K562 (cell line): ENCODE measurements at regions not wholly inside any gene's neighbourhood (a gene's known extent, or its start where the extent isn't known, plus 50 kb on each side); places are given as distances from the start of the nearest gene placed in this dataset.

ENCODE experiments used
- ATAC-seq: fragments of 200-7000 bp; cut with Tn5 transposase; 3 replicates; pipeline ENCODE4 v1.9.1; 2020; ENCODE audit warnings: moderate library complexity
- BruUV-seq: library from RNA; stranded (reverse); fragments of 400-500 nt; replicated peaks from 2 replicates; lab custom pipeline; 2021; lab: Mats Ljungman, UMichigan
- CTCF ChIA-PET: fragments of 300-600 bp; formaldehyde crosslinking; extraction: SDS; loops from one replicate; lab custom pipeline; 2021; ENCODE audit warnings: low intra/inter-chr PET ratio; lab: Yijun Ruan, JAX
- POLR2A ChIA-PET: fragments of 300-600, 350-650 bp; sonication (Branson Sonifier 250); formaldehyde crosslinking; extraction: SDS; loops from one replicate; lab custom pipeline; 2021; ENCODE audit warnings: antibody characterized with exemption, inconsistent platforms; lab: Yijun Ruan, JAX
- DNase-seq, 4 experiments: peaks; one replicate each; pipeline versions ENCODE4 v3.0.0 to v3.0.0-alpha.2; 2011 to 2018; ENCODE audit warnings: low spot score in 3 of 4, mixed read lengths in 3 of 4; ENCODE audit errors: extremely low read depth in 1 of 4
- FAIRE-seq: peaks from 2 replicates; lab custom pipeline; 2011; peaks lifted over from hg19 to GRCh38; lab: Jason Lieb, UNC
- H2AFZ ChIP-seq: 2 replicates; pipeline ENCODE4 v1.6.0; 2011; ENCODE audit warnings: low read depth, low read length, control low read depth, inconsistent platforms
- H3K27ac ChIP-seq: fragments of 200-600 bp; 3 replicates; pipeline ENCODE4 v1.8.0; 2011; ENCODE audit warnings: low read depth, mild to moderate bottlenecking, control low read depth, inconsistent platforms, low read length, moderate library complexity, mixed read lengths; ENCODE audit errors: extremely low read depth
- H3K27me3 ChIP-seq, 2 experiments: fragments of 300-600 bp in 1 of 2; 2 replicates in 1 of 2; 3 replicates in 1 of 2; pipeline versions ENCODE4 v1.6.0 to v1.8.0; 2011; ENCODE audit warnings: inconsistent platforms in 2 of 2, low read length in 2 of 2, mild to moderate bottlenecking in 1 of 2, mixed read lengths in 1 of 2, moderate library complexity in 1 of 2; ENCODE audit not compliant: control insufficient read depth in 2 of 2, insufficient read depth in 2 of 2
- H3K36me3 ChIP-seq: fragments of 300-600 bp; 3 replicates; pipeline ENCODE4 v1.8.0; 2011; ENCODE audit warnings: mild to moderate bottlenecking, low read length, inconsistent platforms; ENCODE audit not compliant: control insufficient read depth, insufficient read depth
- H3K4me1 ChIP-seq, 2 experiments: fragments of 200-600 bp in 1 of 2; replicated peaks in 1 of 2; 2 replicates in 1 of 2; 3 replicates in 1 of 2; pipeline versions ENCODE4 v1.5.1 to v1.8.0; 2011; ENCODE audit warnings: inconsistent platforms in 2 of 2, low read length in 2 of 2, mild to moderate bottlenecking in 1 of 2, mixed read lengths in 1 of 2, moderate library complexity in 1 of 2; ENCODE audit not compliant: control insufficient read depth in 2 of 2, insufficient read depth in 2 of 2
- H3K4me2 ChIP-seq: 2 replicates; pipeline ENCODE4 v1.6.1; 2011; ENCODE audit warnings: low read length, control low read depth, inconsistent platforms, mixed read lengths; ENCODE audit not compliant: insufficient read depth
- H3K4me3 ChIP-seq: fragments of 200-600 bp; sonication (generic), shearing (Covaris generic); 2 replicates; pipeline ENCODE4 v1.5.1; 2016; ENCODE audit warnings: control low read depth, inconsistent platforms
- H3K79me2 ChIP-seq: fragments of 200-600 bp; 3 replicates; pipeline ENCODE4 v1.8.0; 2011; ENCODE audit warnings: low read length, inconsistent platforms; ENCODE audit not compliant: control insufficient read depth, insufficient read depth
- H3K9ac ChIP-seq, 2 experiments: 2 replicates each; pipeline versions ENCODE4 v1.6.0 to v1.6.1; 2011; ENCODE audit warnings: low read depth in 2 of 2, low read length in 2 of 2, control low read depth in 1 of 2, inconsistent platforms in 1 of 2, mild to moderate bottlenecking in 1 of 2, mixed read lengths in 1 of 2; ENCODE audit not compliant: insufficient read depth in 1 of 2
- H3K9me1 ChIP-seq: one replicate; pipeline ENCODE4 v1.6.0; 2011; ENCODE audit warnings: inconsistent platforms, mild to moderate bottlenecking, low read length, moderate library complexity; ENCODE audit not compliant: control insufficient read depth, insufficient read depth
- H3K9me3 ChIP-seq: replicated peaks from 2 replicates; pipeline ENCODE4 v1.5.1; 2011; ENCODE audit warnings: low read depth, low read length, inconsistent platforms; ENCODE audit not compliant: control insufficient read depth, insufficient read depth
- H4K20me1 ChIP-seq: replicated peaks from 2 replicates; pipeline ENCODE4 v1.6.1; 2011; ENCODE audit warnings: low read length, inconsistent platforms, mixed read lengths; ENCODE audit not compliant: control insufficient read depth, insufficient read depth
- CREB1 ChIP-seq, 2 experiments: sonication (generic) in 1 of 2; formaldehyde crosslinking in 1 of 2; IDR thresholded peaks; 2 replicates each; pipeline versions ENCODE4 v1.6.1 to v1.8.0; 2012 to 2022; ENCODE audit warnings: inconsistent platforms in 1 of 2, mild to moderate bottlenecking in 1 of 2, missing genetic modification reagents in 1 of 2, moderate library complexity in 1 of 2
- HDAC8 ChIP-seq: fragments of 450-650 bp; IDR thresholded peaks from 2 replicates; pipeline ENCODE4 v1.6.1; 2016; ENCODE audit warnings: mild to moderate bottlenecking, missing genetic modification characterization, moderate library complexity, missing compliant biosample characterization
- MED1 ChIP-seq: sonication (generic); formaldehyde crosslinking; IDR thresholded peaks from 2 replicates; pipeline ENCODE4 v1.8.1; 2023; ENCODE audit warnings: missing genetic modification reagents, borderline replicate concordance
- NFE2L1 ChIP-seq: fragments of 450-650 bp; IDR thresholded peaks from 2 replicates; pipeline ENCODE4 v1.6.1; 2016; ENCODE audit warnings: missing genetic modification characterization, low read depth, mild to moderate bottlenecking, missing compliant biosample characterization, moderate library complexity, borderline replicate concordance
- SAP30 ChIP-seq: fragments of 200-600 bp; sonication (generic); IDR thresholded peaks from 2 replicates; pipeline ENCODE4 v1.6.1; 2012; ENCODE audit warnings: borderline replicate concordance, low read depth, mild to moderate bottlenecking, moderate library complexity, low read length, control low read depth, inconsistent platforms; ENCODE audit not compliant: insufficient read depth, poor library complexity, severe bottlenecking
- STAT5A ChIP-seq: IDR thresholded peaks from 2 replicates; pipeline ENCODE4 v1.6.1; 2012; ENCODE audit warnings: low read length, inconsistent platforms, borderline replicate concordance
- ZEB2 ChIP-seq: fragments of 450-650 bp; IDR thresholded peaks from 2 replicates; pipeline ENCODE4 v1.6.1; 2016
- ZKSCAN3 ChIP-seq: fragments of 250-450 bp; sonication (Bioruptor Pico); IDR thresholded peaks from 2 replicates; pipeline ENCODE4 v1.4.0; 2020
- ZNF274 ChIP-seq: IDR thresholded peaks from 2 replicates; pipeline ENCODE4 v1.6.1; 2011; ENCODE audit warnings: low read depth, mild to moderate bottlenecking, low read length, moderate library complexity, borderline replicate concordance
- ZNF436 ChIP-seq: fragments of 250-450, 450-650 bp; sonication (Bioruptor Pico); formaldehyde crosslinking; IDR thresholded peaks from 2 replicates; pipeline ENCODE4 v1.7.0; 2020; ENCODE audit warnings: mild to moderate bottlenecking
- ZNF444 ChIP-seq: fragments of 250-450 bp; sonication (Bioruptor Pico); IDR thresholded peaks from 2 replicates; pipeline ENCODE4 v1.4.0; 2020; ENCODE audit warnings: mild to moderate bottlenecking, moderate library complexity
- WGBS: fragments of 100-300 bp; shearing (Covaris generic); methylation state at CpG from one replicate; pipeline ENCODE4 v1.1.6; 2016; ENCODE audit warnings: low coverage, mixed read lengths; ENCODE audit not compliant: insufficient coverage; ENCODE audit errors: missing lambda C conversion rate; 5-methylcytosine and 5-hydroxymethylcytosine counted together
- in situ Hi-C: fragments of 300-500 bp; cut with MboI; formaldehyde crosslinking; loops from 4 replicates; pipeline ENCODE4 v1.15.0; 2018; ENCODE audit warnings: inconsistent platforms, mixed read lengths
- intact Hi-C: fragments of 100-400 bp; cut with micrococcal nuclease; formaldehyde crosslinking; loops from 2 replicates; pipeline ENCODE4 v1.14.2; 2022
- TF ChIP-seq, protein P1 (sequence below): fragments of 450-650 bp; formaldehyde crosslinking; IDR thresholded peaks from 2 replicates; pipeline ENCODE4 v1.4.0; 2020; ENCODE audit warnings: mild to moderate bottlenecking, moderate library complexity

DNA sequence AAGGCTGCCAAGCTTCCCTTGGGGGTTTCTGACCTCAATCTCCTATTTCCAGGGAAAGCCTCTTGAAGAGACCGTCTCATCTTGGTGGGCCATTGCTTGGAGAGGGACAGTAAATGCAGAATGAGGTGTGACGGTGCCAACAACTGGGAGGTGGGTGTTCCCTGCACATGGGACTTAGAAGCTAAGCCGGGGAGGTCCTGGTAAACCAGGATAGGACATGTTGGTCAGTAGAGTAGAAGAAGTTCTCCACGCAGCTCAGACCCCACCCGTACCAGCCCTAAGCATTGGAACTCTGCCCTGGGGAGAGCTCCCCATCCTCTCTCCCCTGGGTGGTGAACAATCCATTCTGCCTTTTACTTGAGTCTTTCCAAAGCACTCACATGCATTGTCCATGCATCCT is 92.0 kb downstream of the SOX1 start:
- H3K4me1 ChIP-seq: no peaks in the 10 kb centered on the region
- no peaks in the 10 kb centered on the region for H3K9me1 ChIP-seq
- no peak overlapping the region for H3K9ac ChIP-seq
- H3K27ac ChIP-seq: no peak overlapping the region
- H4K20me1 ChIP-seq: no peaks in the 10 kb centered on the region
- TF ChIP-seq, protein P1, sequence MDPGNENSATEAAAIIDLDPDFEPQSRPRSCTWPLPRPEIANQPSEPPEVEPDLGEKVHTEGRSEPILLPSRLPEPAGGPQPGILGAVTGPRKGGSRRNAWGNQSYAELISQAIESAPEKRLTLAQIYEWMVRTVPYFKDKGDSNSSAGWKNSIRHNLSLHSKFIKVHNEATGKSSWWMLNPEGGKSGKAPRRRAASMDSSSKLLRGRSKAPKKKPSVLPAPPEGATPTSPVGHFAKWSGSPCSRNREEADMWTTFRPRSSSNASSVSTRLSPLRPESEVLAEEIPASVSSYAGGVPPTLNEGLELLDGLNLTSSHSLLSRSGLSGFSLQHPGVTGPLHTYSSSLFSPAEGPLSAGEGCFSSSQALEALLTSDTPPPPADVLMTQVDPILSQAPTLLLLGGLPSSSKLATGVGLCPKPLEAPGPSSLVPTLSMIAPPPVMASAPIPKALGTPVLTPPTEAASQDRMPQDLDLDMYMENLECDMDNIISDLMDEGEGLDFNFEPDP (CRISPR knock-in tag): no peak
- TF ChIP-seq ZNF436 (CRISPR knock-in tag): no peak
- no peak for TF ChIP-seq ZNF444 (CRISPR knock-in tag)
- TF ChIP-seq NFE2L1 (tag): no peak
- no peak for TF ChIP-seq ZKSCAN3 (CRISPR knock-in tag)
- no peak for TF ChIP-seq MED1 (CRISPR knock-in tag)
- no peak for TF ChIP-seq STAT5A
- no peak for TF ChIP-seq CREB1 (IDR thresholded peaks at IDR 0.05)
- TF ChIP-seq CREB1 (CRISPR knock-in tag; IDR thresholded peaks at IDR 0.05): no peak
- no peak for TF ChIP-seq SAP30
- no peak for TF ChIP-seq ZNF274
- no peak for TF ChIP-seq ZEB2
- no peak for TF ChIP-seq HDAC8 (tag)
- TF ChIP-seq, all 486 proteins: peak for 0
- in situ Hi-C loops (no loop called here), intact Hi-C loops (no loop called here)
- H3K9me3 ChIP-seq: no peaks in the 10 kb centered on the region
- H3K27me3 ChIP-seq: peaks cover 0 to 31% of the 10 kb centered on the region in 2 experiments; a peak in 2 of 5 replicates
- no TSS peak for BruUV-seq
- no peaks in the 10 kb centered on the region for H3K79me2 ChIP-seq
- no peak overlapping the region for H2AFZ ChIP-seq
- no peak overlapping the region for H3K4me2 ChIP-seq
- no peak for FAIRE-seq
- 0% methylated on average over 5 of the region's 5 CpGs for WGBS
- no peaks in the 10 kb centered on the region for H3K36me3 ChIP-seq
- DNase-seq: no peak
- no peak overlapping the region for H3K4me3 ChIP-seq
- ChIA-PET POLR2A (no interaction called here), CTCF (no interaction called here)
- ATAC-seq: no peak
